ENCODE measurements at regions not wholly inside any gene's neighbourhood (a gene's known extent, or its start where the extent isn't known, plus 50 kb on each side); places are given as distances from the start of the nearest gene placed in this dataset.

- Histone ChIP-seq H3K79me2 (ENCODE audit: control insufficient read depth, insufficient read depth, low read length) (no peaks in the 10 kb centered on the region), H3K4me3 (no peak overlapping the region), H3K4me1 (replicated peaks in 1 of 2; ENCODE audit: control insufficient read depth in 2 of 2, insufficient read depth in 2 of 2, low read length in 2 of 2) (no peaks in the 10 kb centered on the region), H2AFZ (ENCODE audit: low read depth, low read length) (no peak overlapping the region), H3K27me3 (ENCODE audit: control insufficient read depth in 2 of 2, insufficient read depth in 2 of 2, low read length in 2 of 2) (no peaks in the 10 kb centered on the region), H3K9me1 (ENCODE audit: control insufficient read depth, insufficient read depth, low read length) (no peaks in the 10 kb centered on the region), H4K20me1 (replicated peaks; ENCODE audit: control insufficient read depth, insufficient read depth, low read length) (no peaks in the 10 kb centered on the region; the same call in 1 of the 2 replicates), H3K9me3 (replicated peaks; ENCODE audit: control insufficient read depth, insufficient read depth, low read depth, low read length) (no peaks in the 10 kb centered on the region), H3K9ac (ENCODE audit: insufficient read depth in 1 of 2, low read depth in 2 of 2, low read length in 2 of 2) (no peak overlapping the region), H3K27ac (ENCODE audit: extremely low read depth, low read depth, low read length) (no peak overlapping the region), H3K4me2 (ENCODE audit: insufficient read depth, low read length) (no peak overlapping the region), H3K36me3 (ENCODE audit: control insufficient read depth, insufficient read depth, low read length) (no peaks in the 10 kb centered on the region)
- DNase-seq (ENCODE audit: extremely low read depth in 1 of 4, low spot score in 3 of 4) (no peak), ATAC-seq (no peak), FAIRE-seq (no peak)
- CTCF ChIA-PET (ENCODE audit: low intra/inter-chr PET ratio), result no interaction called here
- no TSS peak for BruUV-seq (replicated peaks)
- POLR2A ChIA-PET, result no interaction called here
- in situ Hi-C loops (cut with MboI) (no loop called here), intact Hi-C loops (cut with micrococcal nuclease) (no loop called here)
- 0% methylated on average over 5 of the region's 5 CpGs for WGBS (ENCODE audit: insufficient coverage, low coverage, missing lambda C conversion rate)
- TF ChIP-seq ZBTB12 (CRISPR knock-in tag; IDR thresholded peaks at IDR 0.05), result no peak
- TF ChIP-seq HOMEZ (CRISPR knock-in tag; IDR thresholded peaks at IDR 0.05), result no peak
- peak; percentile 50 for TF ChIP-seq MAFF (IDR thresholded peaks at IDR 0.05; ENCODE audit: low read length)
- TF ChIP-seq YBX1 (IDR thresholded peaks at IDR 0.05), result no peak
- peak; percentile 48; the same call in 1 of the 2 replicates for TF ChIP-seq ZNF316 (IDR thresholded peaks at IDR 0.05)
Observed at GRCh38 chrX:114361076-114361725, 222.7 kb upstream of the HTR2C start.
